ENCODE measurements at regions not wholly inside any gene's neighbourhood (a gene's known extent, or its start where the extent isn't known, plus 50 kb on each side); places are given as distances from the start of the nearest gene placed in this dataset.

GRCh38 chr3:197419696-197420095, 121.3 kb upstream of the DLG1 start:
- TF ChIP-seq, protein P1, sequence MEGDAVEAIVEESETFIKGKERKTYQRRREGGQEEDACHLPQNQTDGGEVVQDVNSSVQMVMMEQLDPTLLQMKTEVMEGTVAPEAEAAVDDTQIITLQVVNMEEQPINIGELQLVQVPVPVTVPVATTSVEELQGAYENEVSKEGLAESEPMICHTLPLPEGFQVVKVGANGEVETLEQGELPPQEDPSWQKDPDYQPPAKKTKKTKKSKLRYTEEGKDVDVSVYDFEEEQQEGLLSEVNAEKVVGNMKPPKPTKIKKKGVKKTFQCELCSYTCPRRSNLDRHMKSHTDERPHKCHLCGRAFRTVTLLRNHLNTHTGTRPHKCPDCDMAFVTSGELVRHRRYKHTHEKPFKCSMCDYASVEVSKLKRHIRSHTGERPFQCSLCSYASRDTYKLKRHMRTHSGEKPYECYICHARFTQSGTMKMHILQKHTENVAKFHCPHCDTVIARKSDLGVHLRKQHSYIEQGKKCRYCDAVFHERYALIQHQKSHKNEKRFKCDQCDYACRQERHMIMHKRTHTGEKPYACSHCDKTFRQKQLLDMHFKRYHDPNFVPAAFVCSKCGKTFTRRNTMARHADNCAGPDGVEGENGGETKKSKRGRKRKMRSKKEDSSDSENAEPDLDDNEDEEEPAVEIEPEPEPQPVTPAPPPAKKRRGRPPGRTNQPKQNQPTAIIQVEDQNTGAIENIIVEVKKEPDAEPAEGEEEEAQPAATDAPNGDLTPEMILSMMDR (conservative IDR thresholded peaks at IDR 0.05 in 1 of 2, IDR thresholded peaks at IDR 0.05 in 1 of 2; ENCODE audit: low read depth in 1 of 2, low read length in 2 of 2): no peak
- TF ChIP-seq EZH2 (IDR thresholded peaks at IDR 0.05; ENCODE audit: low read length, missing control alignments): no peak

Data from fibroblast of lung (primary cell).